ENCODE measurements at regions not wholly inside any gene's neighbourhood (a gene's known extent, or its start where the extent isn't known, plus 50 kb on each side); places are given as distances from the start of the nearest gene placed in this dataset.

GRCh38 chr1:183732236-183732880, 72.6 kb upstream of the RGL1 start:
- TF ChIP-seq POLR2A (IDR thresholded peaks at IDR 0.05), result no peak
- no peak for TF ChIP-seq CTCF (IDR thresholded peaks at IDR 0.05)

Data from sigmoid colon (tissue), 3 donors.